ENCODE measurements at regions not wholly inside any gene's neighbourhood (a gene's known extent, or its start where the extent isn't known, plus 50 kb on each side); places are given as distances from the start of the nearest gene placed in this dataset.

DNA sequence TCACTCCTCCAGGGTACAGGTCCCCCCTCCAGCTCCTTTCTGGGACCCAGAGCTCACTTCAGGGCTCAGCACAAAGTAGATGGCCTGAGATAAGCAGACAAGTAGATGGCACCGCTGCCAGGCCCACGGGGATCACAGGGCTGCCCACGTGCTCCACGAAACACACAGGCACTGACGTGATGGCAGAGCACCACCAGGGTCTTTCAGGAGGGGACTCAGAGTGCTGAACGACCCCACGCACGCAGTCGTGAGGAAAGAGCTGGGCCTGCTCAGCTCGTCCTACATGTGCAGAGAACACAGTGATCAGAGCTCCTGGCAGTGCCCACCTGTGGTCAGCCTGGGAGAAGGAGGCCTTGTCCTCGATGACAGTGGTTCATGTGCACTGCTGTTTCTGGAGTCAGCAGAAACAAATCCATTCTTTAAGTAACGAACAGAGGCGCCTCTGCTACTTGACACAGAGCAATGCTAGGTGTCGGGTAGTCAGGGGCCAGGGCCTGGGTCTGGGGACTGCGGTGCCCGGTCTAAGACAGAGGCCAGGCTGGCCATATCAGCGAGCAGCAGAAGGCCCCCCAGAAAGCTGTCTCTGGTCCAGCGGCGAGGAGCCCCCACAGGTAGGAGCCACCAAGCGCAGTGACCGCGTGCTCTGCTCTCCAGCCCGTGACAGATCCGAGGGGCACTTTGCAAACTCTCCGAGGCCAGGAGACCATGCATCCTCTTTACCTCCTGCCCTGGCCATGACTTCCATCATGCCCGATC, 129.8 kb upstream of the FAM20C start:
- H3K9me3 ChIP-seq (ENCODE audit: low read depth, low read length, poor library complexity, severe bottlenecking), result no peaks in the 10 kb centered on the region
- H3K4me3 ChIP-seq (ENCODE audit: low read depth, low read length, poor library complexity, severe bottlenecking), result no peak overlapping the region
- POLR2A ChIA-PET (ENCODE audit: low non-redundant PET), result no interaction called here
- intact Hi-C loops (cut with micrococcal nuclease; ENCODE audit: unreplicated experiment), result no loop called here
- H3K36me3 ChIP-seq (ENCODE audit: insufficient read depth, low read length, poor library complexity, severe bottlenecking), result no peaks in the 10 kb centered on the region
- TF ChIP-seq EZH2 (IDR thresholded peaks at IDR 0.05; ENCODE audit: borderline replicate concordance, low read depth, low read length, poor library complexity, severe bottlenecking), result no peak
- TF ChIP-seq, protein P1, sequence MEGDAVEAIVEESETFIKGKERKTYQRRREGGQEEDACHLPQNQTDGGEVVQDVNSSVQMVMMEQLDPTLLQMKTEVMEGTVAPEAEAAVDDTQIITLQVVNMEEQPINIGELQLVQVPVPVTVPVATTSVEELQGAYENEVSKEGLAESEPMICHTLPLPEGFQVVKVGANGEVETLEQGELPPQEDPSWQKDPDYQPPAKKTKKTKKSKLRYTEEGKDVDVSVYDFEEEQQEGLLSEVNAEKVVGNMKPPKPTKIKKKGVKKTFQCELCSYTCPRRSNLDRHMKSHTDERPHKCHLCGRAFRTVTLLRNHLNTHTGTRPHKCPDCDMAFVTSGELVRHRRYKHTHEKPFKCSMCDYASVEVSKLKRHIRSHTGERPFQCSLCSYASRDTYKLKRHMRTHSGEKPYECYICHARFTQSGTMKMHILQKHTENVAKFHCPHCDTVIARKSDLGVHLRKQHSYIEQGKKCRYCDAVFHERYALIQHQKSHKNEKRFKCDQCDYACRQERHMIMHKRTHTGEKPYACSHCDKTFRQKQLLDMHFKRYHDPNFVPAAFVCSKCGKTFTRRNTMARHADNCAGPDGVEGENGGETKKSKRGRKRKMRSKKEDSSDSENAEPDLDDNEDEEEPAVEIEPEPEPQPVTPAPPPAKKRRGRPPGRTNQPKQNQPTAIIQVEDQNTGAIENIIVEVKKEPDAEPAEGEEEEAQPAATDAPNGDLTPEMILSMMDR (conservative IDR thresholded peaks at IDR 0.05; ENCODE audit: low read depth, low read length), result no peak
- no TSS peak for BruUV-seq (replicated peaks)
- no peaks in the 10 kb centered on the region for H3K4me1 ChIP-seq (ENCODE audit: insufficient read depth, low read length, poor library complexity, severe bottlenecking)
- CTCF ChIA-PET, result no interaction called here
- no peak for DNase-seq (ENCODE audit: low spot score)
- no peaks in the 10 kb centered on the region for H3K27me3 ChIP-seq (replicated peaks; ENCODE audit: insufficient read depth, low read depth, low read length, poor library complexity)
- no peak overlapping the region for H3K27ac ChIP-seq (ENCODE audit: low read depth, low read length, poor library complexity, severe bottlenecking)

DNA sequence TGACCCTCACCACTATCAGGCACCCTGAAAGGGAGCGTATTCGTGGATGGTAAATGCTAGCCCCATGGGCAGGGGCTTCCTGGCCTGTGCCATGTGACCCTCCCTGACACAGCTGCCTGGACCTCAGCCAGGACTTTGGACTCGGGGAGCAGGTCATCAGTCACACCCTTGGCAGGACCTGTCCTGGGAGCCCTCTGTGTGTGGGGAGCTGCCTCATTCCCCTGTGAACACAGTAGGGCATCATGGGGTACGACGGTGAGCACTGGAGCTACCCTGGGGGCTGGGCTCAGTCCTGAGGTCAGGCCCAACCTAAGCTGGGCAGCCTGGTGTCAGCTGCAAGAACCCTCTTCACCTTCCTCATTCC, 129.3 kb upstream of the FAM20C start:
- H3K36me3 ChIP-seq (ENCODE audit: insufficient read depth, low read length, poor library complexity, severe bottlenecking), result no peaks in the 10 kb centered on the region
- no peak overlapping the region for H3K4me3 ChIP-seq (ENCODE audit: low read depth, low read length, poor library complexity, severe bottlenecking)
- TF ChIP-seq, protein P1 (conservative IDR thresholded peaks at IDR 0.05; ENCODE audit: low read depth, low read length), result no peak
- no peak for TF ChIP-seq EZH2 (IDR thresholded peaks at IDR 0.05; ENCODE audit: borderline replicate concordance, low read depth, low read length, poor library complexity, severe bottlenecking)
- no TSS peak for BruUV-seq (replicated peaks)
- no peaks in the 10 kb centered on the region for H3K9me3 ChIP-seq (ENCODE audit: low read depth, low read length, poor library complexity, severe bottlenecking)
- no peaks in the 10 kb centered on the region for H3K27me3 ChIP-seq (replicated peaks; ENCODE audit: insufficient read depth, low read depth, low read length, poor library complexity)
- no peak overlapping the region for H3K27ac ChIP-seq (ENCODE audit: low read depth, low read length, poor library complexity, severe bottlenecking)
- no peak for DNase-seq (ENCODE audit: low spot score)
- intact Hi-C loops (cut with micrococcal nuclease; ENCODE audit: unreplicated experiment), result no loop called here
- CTCF ChIA-PET, result no interaction called here
- no peaks in the 10 kb centered on the region for H3K4me1 ChIP-seq (ENCODE audit: insufficient read depth, low read length, poor library complexity, severe bottlenecking)
- POLR2A ChIA-PET (ENCODE audit: low non-redundant PET), result no interaction called here

DNA sequence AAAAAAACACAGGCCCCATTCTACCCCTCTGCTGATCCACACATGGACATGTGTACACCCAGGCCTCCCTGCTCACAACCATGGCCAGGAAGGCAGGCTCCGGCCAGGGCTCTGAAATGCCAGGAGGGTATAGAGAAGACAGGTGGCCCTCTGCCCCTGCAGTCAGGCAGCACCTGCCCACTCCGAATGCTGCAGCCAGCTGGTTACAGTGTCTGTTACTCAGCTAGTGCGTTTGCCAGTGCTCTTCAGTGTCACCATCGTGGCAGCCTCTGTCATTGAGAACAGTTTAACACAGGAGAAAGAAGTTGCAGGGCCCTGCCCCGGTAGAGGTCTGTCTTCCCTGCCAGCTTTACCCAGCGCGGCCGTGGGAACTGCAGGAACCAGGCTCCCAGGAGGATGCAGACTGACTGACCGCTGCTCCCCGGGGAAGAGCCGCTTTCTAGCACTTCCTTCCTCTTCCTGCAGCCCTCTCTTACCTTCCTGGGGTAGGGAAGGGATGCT, 128.8 kb upstream of the FAM20C start:
- ChIA-PET POLR2A (ENCODE audit: low non-redundant PET) (no interaction called here), CTCF (no interaction called here)
- no peaks in the 10 kb centered on the region for H3K4me1 ChIP-seq (ENCODE audit: insufficient read depth, low read length, poor library complexity, severe bottlenecking)
- TF ChIP-seq, protein P1 (conservative IDR thresholded peaks at IDR 0.05; ENCODE audit: low read depth, low read length), result no peak
- no peak for TF ChIP-seq EZH2 (IDR thresholded peaks at IDR 0.05; ENCODE audit: borderline replicate concordance, low read depth, low read length, poor library complexity, severe bottlenecking)
- no peak overlapping the region for H3K4me3 ChIP-seq (ENCODE audit: low read depth, low read length, poor library complexity, severe bottlenecking)
- H3K27ac ChIP-seq (ENCODE audit: low read depth, low read length, poor library complexity, severe bottlenecking), result no peak overlapping the region
- no peaks in the 10 kb centered on the region for H3K36me3 ChIP-seq (ENCODE audit: insufficient read depth, low read length, poor library complexity, severe bottlenecking)
- DNase-seq (ENCODE audit: low spot score), result no peak
- intact Hi-C loops (cut with micrococcal nuclease; ENCODE audit: unreplicated experiment), result no loop called here
- BruUV-seq (replicated peaks), result no TSS peak
- no peaks in the 10 kb centered on the region for H3K9me3 ChIP-seq (ENCODE audit: low read depth, low read length, poor library complexity, severe bottlenecking)
- no peaks in the 10 kb centered on the region for H3K27me3 ChIP-seq (replicated peaks; ENCODE audit: insufficient read depth, low read depth, low read length, poor library complexity)

Measured in A673 (cell line).